ENCODE measurements at regions not wholly inside any gene's neighbourhood (a gene's known extent, or its start where the extent isn't known, plus 50 kb on each side); places are given as distances from the start of the nearest gene placed in this dataset.
"Not testable (repeated sequence)": the region's sequence is repeated elsewhere in the genome, so short reads cannot be mapped to it uniquely, and the experiment has no call there.

DNA sequence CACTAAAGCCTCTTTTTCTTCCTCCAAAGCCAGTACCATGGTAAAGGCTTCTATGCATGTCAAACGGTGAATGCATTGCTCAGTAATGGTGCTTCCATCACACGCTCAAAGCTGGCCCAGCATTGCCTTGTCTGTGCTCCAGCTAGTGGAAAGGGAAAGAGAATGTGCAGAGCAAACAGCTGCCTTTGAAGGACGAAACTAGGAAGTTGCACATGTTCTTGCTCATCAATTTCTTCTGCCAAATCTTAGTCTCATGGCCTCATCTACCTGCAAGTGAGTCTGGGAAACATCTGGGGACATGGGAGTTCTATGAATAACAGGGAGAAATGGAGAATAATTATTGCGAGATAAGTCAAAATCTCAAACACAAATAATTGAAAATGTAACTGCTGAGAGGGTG lies 216.5 kb upstream of the SSTR4 start:
- Mint-ChIP-seq H3K9me3 (no peaks in the 10 kb centered on the region), H3K4me1 (ENCODE audit: low read depth) (peaks cover 2% of the 10 kb centered on the region), H3K4me3 (no peak overlapping the region), H3K36me3 (ENCODE audit: low read depth) (no peaks in the 10 kb centered on the region), H3K27me3 (ENCODE audit: low read depth) (no peaks in the 10 kb centered on the region), H3K27ac (no peak overlapping the region)
- DNase-seq (ENCODE audit: low spot score) = no peak

DNA sequence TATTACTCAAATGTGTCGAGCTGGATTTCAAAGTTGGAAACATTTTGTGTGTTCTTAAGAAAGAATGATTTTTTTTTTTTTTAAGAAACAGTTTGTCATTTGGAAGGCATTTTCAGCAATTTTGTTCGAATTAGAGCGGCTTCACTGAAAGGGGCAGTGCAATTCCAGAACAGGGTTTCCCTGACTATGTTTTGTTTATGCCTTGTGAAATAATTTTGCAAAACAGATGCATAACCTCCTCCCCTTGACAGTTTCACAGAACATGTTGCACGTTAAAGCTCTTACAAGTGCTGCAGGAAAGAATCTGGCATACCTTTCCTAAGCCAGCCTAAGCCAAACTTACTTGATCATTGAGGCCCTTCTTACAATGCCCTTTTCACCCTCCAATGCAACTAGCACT lies 216.0 kb upstream of the SSTR4 start:
- Mint-ChIP-seq H3K4me3 (no peak overlapping the region), H3K4me1 (ENCODE audit: low read depth) (peaks cover 2% of the 10 kb centered on the region), H3K27ac (no peak overlapping the region), H3K36me3 (ENCODE audit: low read depth) (no peaks in the 10 kb centered on the region), H3K27me3 (ENCODE audit: low read depth) (no peaks in the 10 kb centered on the region), H3K9me3 (no peaks in the 10 kb centered on the region)
- no peak for DNase-seq (ENCODE audit: low spot score)

DNA sequence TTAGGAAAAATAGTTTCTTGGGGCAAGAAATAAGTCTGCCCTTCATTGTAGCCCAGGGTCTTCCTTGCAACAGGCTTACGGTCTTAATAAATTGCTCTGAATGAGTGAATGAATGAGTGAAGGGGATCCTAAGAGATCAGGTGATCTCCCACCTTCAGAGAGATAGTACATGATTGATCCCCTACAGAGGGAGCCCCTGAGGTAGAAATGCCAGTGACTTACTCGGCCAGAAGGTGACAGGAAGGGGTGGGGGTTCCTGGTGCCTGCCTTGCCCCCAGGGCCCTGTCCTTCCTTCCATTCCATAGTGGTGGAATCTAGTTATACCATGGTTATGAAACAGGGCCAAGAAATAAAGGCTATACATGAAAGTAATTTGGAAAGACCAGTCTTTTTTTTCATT lies 215.3 kb upstream of the SSTR4 start:
- Mint-ChIP-seq H3K9me3 (no peaks in the 10 kb centered on the region), H3K36me3 (ENCODE audit: low read depth) (no peaks in the 10 kb centered on the region), H3K27ac (no peak overlapping the region), H3K4me3 (no peak overlapping the region), H3K4me1 (ENCODE audit: low read depth) (no peaks in the 10 kb centered on the region), H3K27me3 (ENCODE audit: low read depth) (no peaks in the 10 kb centered on the region)
- no peak for DNase-seq (ENCODE audit: low spot score)

DNA sequence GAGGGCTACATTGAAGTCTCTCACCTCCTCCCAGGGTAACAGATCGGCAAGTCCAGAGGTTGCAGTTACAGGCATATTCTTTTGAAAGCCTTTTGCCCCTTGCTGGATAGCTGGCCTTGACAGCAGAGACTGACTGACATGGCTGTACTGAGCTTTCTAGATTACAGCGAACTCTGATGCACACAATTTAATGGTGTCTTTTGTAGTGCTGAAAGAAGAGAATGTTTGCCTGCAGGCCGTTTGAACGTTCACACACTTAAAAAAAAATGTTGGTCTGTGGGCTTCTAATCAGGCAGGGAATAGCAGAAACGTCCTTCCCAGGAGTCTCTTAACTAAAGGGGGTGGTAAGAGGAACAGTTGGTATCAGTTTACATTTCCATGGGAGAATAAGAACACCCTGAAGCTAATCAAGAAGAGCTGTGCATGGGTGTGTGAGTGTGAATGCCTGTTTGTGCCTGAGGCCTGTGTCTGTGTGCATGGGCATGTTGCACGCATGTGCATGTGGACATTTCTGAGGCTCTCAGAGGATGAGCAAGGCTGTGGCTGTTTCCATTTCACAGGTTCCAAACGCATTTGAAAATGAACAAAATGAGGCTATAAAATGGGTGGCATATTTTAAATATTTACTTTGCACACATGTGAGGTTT lies 213.9 kb upstream of the SSTR4 start:
- Mint-ChIP-seq H3K36me3 (ENCODE audit: low read depth) (no peaks in the 10 kb centered on the region), H3K27ac (no peak overlapping the region), H3K4me1 (ENCODE audit: low read depth) (no peaks in the 10 kb centered on the region), H3K4me3 (no peak overlapping the region), H3K27me3 (ENCODE audit: low read depth) (no peaks in the 10 kb centered on the region), H3K9me3 (no peaks in the 10 kb centered on the region)
- no peak for DNase-seq (ENCODE audit: low spot score)

DNA sequence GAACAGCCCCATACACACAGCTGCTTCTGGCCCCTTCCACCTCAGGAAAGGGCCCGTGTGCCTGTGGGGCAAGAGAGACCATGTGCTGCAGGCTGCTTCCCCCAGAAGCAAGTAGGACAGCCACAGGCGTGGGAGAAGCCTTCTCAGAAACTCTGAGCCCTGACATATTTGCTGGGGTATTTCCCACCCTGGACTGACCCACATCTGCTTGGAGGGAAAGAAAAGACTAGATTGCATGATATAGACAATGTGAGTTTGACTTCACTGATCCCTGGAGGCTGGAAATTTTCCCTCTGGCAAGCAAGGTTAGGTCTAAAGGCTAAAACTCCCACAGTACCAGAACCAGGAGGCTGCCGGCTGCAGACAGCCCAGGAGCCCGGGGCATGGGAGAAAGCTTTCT lies 213.3 kb upstream of the SSTR4 start:
- H3K27ac Mint-ChIP-seq = no peak overlapping the region
- H3K27me3 Mint-ChIP-seq (ENCODE audit: low read depth) = no peaks in the 10 kb centered on the region
- no peak for DNase-seq (ENCODE audit: low spot score)
- no peak overlapping the region for H3K4me3 Mint-ChIP-seq
- no peaks in the 10 kb centered on the region for H3K36me3 Mint-ChIP-seq (ENCODE audit: low read depth)
- H3K9me3 Mint-ChIP-seq = no peaks in the 10 kb centered on the region
- no peaks in the 10 kb centered on the region for H3K4me1 Mint-ChIP-seq (ENCODE audit: low read depth)

DNA sequence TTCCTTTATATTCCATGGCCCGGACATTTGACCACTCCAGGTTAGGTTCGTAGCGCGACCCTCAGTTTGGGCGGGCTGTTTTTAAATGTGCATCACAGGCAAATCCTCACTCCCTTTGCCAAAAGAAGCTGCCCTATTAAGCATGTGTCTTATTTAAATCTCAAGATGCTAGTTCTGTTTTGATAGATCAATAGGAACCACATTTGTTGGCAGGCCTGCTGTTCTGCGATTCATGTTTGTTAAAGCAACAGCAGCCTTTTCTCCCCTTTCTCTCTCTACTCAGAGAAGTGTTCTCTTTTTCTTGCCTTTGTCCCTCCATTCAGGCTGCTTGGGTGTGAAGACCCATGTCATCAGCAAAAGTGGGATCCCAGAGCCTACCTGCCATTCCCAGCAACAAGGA lies 212.0 kb upstream of the SSTR4 start:
- H3K4me3 Mint-ChIP-seq = no peak overlapping the region
- no peaks in the 10 kb centered on the region for H3K36me3 Mint-ChIP-seq (ENCODE audit: low read depth)
- H3K27ac Mint-ChIP-seq = no peak overlapping the region
- H3K27me3 Mint-ChIP-seq (ENCODE audit: low read depth) = no peaks in the 10 kb centered on the region
- no peak for DNase-seq (ENCODE audit: low spot score)
- H3K9me3 Mint-ChIP-seq = no peaks in the 10 kb centered on the region
- H3K4me1 Mint-ChIP-seq (ENCODE audit: low read depth) = no peaks in the 10 kb centered on the region

DNA sequence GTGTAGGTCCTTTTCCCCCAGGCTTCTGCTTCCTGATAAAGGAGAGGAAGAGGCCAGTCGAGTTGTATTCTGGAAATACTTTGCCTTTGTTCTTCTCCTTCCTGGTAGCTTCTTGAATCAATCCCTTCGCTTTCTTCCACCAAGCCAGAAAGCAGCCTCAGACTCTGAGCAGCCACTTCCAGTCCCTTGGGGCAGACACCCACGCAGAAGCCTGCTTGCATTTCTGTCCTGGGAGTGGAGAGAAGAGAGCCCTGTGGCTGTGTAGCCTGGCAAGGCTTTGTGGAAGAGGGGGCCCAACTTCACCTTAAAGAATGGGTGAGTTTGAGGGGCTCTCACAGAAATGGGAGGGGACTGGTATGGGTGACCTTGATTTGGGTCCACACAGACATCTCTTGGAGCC lies 211.0 kb upstream of the SSTR4 start:
- H3K36me3 Mint-ChIP-seq (ENCODE audit: low read depth) = no peaks in the 10 kb centered on the region
- no peaks in the 10 kb centered on the region for H3K27me3 Mint-ChIP-seq (ENCODE audit: low read depth)
- no peaks in the 10 kb centered on the region for H3K4me1 Mint-ChIP-seq (ENCODE audit: low read depth)
- H3K9me3 Mint-ChIP-seq = no peaks in the 10 kb centered on the region
- no peak overlapping the region for H3K4me3 Mint-ChIP-seq
- H3K27ac Mint-ChIP-seq = no peak overlapping the region
- DNase-seq (ENCODE audit: low spot score) = no peak

DNA sequence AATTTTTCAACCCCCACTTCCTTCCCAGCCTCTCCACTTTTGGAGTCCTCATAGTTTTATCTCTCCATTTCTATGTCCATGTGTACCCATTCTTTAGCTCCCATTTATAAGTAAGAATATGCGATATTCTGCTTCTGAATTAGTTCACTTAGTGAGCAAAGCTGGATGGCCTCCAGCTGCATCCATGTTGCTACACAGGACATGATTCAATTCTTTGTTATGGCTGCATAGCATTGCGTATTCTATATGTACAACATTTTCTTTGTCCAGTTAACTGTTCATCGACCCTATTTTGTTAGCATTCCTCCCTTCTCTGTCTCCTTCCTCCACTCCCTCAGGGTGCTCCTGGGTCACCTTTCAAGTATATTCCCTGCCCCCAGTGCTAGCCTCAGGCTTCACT lies 210.0 kb upstream of the SSTR4 start:
- Mint-ChIP-seq H3K4me3 (no peak overlapping the region), H3K4me1 (ENCODE audit: low read depth) (no peaks in the 10 kb centered on the region), H3K36me3 (ENCODE audit: low read depth) (no peaks in the 10 kb centered on the region), H3K27ac (no peak overlapping the region), H3K9me3 (no peaks in the 10 kb centered on the region), H3K27me3 (ENCODE audit: low read depth) (no peaks in the 10 kb centered on the region)
- DNase-seq (ENCODE audit: low spot score) = no peak

DNA sequence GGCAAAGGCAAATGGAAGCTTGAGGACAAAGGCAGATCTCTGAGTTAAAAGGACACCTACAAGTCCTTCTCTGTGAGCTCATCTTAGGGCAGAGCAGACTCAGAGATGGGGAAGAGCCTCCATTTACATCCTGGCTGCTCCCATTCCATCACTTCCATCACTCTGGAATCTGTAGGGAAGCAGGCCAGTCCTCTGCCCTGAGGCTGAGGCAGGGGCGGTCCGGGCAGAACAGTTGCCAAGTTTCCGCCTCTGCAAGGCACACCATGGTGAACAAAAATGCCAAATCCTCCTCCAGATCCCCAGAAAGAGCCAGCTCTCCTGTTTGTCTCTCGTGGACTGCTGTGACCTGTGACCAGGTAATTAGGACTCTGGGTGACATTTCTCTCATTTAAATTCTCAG lies 209.6 kb upstream of the SSTR4 start:
- no peak overlapping the region for H3K4me3 Mint-ChIP-seq
- no peak overlapping the region for H3K27ac Mint-ChIP-seq
- no peaks in the 10 kb centered on the region for H3K27me3 Mint-ChIP-seq (ENCODE audit: low read depth)
- H3K36me3 Mint-ChIP-seq (ENCODE audit: low read depth) = no peaks in the 10 kb centered on the region
- no peaks in the 10 kb centered on the region for H3K4me1 Mint-ChIP-seq (ENCODE audit: low read depth)
- DNase-seq (ENCODE audit: low spot score) = no peak
- H3K9me3 Mint-ChIP-seq = no peaks in the 10 kb centered on the region

DNA sequence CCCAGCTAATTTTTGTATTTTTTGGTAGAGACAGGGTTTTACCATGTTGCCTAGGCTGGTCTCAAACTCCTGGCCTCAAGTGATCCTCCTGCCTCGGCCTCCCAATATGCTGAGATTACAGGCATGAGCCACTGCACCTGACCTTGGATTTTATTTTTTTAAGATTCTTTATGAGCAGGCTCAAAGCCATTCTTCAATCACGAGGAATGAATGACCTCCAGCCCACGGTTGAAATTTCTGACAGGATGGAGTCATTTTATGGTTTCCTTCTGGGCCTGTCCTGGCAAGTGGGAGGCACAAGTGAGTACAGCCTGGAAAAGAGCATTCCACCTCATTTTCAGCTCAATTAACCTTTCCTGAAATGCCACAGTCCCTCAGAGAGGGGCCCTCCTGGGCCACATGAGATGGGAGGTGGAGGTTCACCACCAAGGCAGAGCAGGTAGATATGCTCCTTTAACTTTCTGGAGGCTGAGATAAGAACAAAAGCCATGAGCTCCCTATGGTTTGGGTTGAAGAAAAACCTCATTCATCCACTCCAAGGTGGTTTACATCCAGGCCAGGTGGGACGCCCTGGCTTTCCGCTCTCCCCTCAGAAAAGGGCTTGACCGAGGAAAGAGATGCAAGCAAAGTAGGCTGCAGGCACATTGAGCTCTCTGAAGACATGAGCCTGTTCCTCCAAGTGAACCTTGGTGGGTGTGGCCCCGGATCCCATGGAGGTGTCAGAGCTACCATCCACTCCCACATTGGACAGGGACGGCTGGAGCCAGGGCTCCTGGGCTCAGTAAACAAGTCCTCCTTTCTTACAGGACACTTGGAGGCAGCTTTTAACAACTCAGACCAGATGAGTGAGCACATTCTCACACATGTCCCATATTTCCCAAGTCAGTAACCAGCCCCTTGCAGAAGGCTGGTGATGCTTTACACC lies 208.5 kb upstream of the SSTR4 start:
- Mint-ChIP-seq H3K27ac (no peak overlapping the region), H3K4me1 (ENCODE audit: low read depth) (no peaks in the 10 kb centered on the region), H3K4me3 (no peak overlapping the region), H3K36me3 (ENCODE audit: low read depth) (no peaks in the 10 kb centered on the region), H3K9me3 (no peaks in the 10 kb centered on the region), H3K27me3 (ENCODE audit: low read depth) (no peaks in the 10 kb centered on the region)
- no peak for DNase-seq (ENCODE audit: low spot score)

DNA sequence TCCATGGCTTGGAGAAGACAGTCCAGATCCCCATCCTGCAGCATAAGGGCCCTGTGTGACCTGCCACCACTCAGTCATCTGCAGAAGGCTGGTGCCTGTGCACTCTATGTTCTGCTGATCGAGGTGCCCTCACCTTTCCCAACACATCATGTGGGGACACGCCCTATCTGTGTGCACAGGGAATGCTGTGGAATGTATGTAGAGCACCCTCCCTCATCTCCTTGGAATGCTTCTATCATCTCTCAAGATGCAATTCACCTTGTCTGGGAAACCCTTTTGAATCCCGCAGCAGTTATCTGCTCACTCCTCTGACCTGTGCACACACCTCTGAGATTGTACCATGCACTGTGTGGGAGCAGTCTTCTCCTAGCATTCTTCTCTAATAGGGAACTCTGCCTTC lies 207.2 kb upstream of the SSTR4 start:
- H3K27me3 Mint-ChIP-seq (ENCODE audit: low read depth) = no peaks in the 10 kb centered on the region
- H3K9me3 Mint-ChIP-seq = no peaks in the 10 kb centered on the region
- DNase-seq (ENCODE audit: low spot score) = no peak
- H3K4me1 Mint-ChIP-seq (ENCODE audit: low read depth) = no peaks in the 10 kb centered on the region
- H3K4me3 Mint-ChIP-seq = no peak overlapping the region
- no peaks in the 10 kb centered on the region for H3K36me3 Mint-ChIP-seq (ENCODE audit: low read depth)
- no peak overlapping the region for H3K27ac Mint-ChIP-seq

DNA sequence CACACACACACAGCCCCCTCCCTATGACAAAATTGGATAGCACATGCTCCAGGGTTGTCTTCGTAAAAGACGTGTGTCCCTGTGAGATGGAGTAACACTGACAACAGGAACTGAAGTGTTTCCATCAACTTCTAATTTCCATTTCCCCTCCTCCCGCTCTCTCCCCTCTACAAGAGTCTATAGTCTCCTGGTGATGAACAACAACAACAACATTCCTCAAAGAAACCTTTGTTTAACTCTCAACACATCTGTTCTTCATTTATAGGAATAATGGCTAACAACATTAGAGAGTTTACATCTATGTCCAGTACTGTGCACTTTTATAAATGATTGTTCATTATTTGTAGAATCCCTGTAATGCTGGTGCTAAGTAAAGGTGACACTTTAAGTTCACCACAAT lies 205.8 kb upstream of the SSTR4 start:
- Mint-ChIP-seq H3K36me3 (ENCODE audit: low read depth) (no peaks in the 10 kb centered on the region), H3K27ac (no peak overlapping the region), H3K9me3 (no peaks in the 10 kb centered on the region), H3K27me3 (ENCODE audit: low read depth) (no peaks in the 10 kb centered on the region), H3K4me1 (ENCODE audit: low read depth) (no peaks in the 10 kb centered on the region), H3K4me3 (no peak overlapping the region)
- DNase-seq (ENCODE audit: low spot score) = no peak

DNA sequence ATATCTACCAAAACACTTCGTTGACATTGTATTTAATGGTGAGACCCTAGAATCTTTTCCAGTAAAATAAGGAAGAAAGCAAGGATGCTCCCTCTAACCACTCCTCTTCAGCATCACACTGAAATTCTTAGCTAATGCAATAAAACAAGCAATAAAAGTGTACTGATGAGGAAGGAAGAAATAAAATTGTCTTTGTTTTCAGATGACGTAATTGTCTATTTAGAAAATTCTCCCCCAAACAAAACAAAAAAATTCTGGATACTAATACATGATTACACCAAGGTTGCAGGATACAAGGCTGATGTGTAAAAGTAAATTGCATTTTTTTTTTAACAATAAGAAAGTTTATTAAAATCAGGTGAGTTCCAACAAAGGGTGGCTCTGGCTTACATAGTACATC lies 205.0 kb upstream of the SSTR4 start:
- Mint-ChIP-seq H3K4me1 (ENCODE audit: low read depth) (no peaks in the 10 kb centered on the region), H3K4me3 (no peak overlapping the region), H3K27me3 (ENCODE audit: low read depth) (no peaks in the 10 kb centered on the region), H3K27ac (no peak overlapping the region), H3K36me3 (ENCODE audit: low read depth) (no peaks in the 10 kb centered on the region), H3K9me3 (no peaks in the 10 kb centered on the region)
- no peak for DNase-seq (ENCODE audit: low spot score)

DNA sequence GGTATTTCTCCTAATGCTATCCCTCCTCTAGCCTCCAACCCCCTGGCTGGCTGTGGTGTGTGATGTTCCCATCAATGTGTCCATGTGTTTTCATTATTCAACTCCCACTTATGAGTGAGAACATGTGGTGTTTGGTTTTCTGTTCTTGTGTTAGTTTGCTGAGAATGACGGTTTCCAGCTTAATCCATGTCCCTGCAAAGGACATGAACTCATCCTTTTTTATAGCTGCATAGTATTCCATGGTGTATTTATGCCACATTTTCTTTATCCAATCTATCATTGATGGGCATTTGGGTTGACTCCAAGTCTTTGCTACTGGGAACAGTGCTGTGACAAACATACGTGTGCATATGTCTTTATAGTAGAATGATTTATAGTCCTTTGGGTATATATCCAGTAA lies 204.4 kb upstream of the SSTR4 start:
- not testable (repeated sequence) for H3K9me3 Mint-ChIP-seq; H3K27me3 Mint-ChIP-seq (ENCODE audit: low read depth); DNase-seq (ENCODE audit: low spot score); H3K4me3 Mint-ChIP-seq; H3K4me1 Mint-ChIP-seq (ENCODE audit: low read depth); H3K27ac Mint-ChIP-seq; H3K36me3 Mint-ChIP-seq (ENCODE audit: low read depth)

DNA sequence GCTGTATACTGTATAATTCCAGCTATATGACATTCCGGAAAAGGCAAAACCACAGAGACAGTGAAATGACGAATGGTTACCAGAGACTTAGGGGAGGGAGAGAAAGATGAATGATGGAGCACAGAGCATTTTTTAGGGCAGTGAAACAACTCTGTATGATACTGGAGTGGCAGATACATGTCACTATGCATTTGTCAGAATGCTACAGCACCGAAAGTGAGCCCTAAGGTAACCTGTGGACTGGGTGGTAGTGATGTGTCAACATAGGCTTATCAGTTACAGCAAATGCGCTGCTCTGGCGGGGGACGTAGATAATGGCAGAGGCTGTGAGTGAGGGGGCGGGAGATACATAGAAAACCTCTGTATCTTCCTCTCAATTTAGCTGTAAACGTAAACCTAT lies 201.3 kb upstream of the SSTR4 start:
- H3K4me1 Mint-ChIP-seq (ENCODE audit: low read depth) = no peaks in the 10 kb centered on the region
- no peaks in the 10 kb centered on the region for H3K27me3 Mint-ChIP-seq (ENCODE audit: low read depth)
- H3K27ac Mint-ChIP-seq = no peak overlapping the region
- no peaks in the 10 kb centered on the region for H3K9me3 Mint-ChIP-seq
- H3K36me3 Mint-ChIP-seq (ENCODE audit: low read depth) = no peaks in the 10 kb centered on the region
- DNase-seq (ENCODE audit: low spot score) = no peak
- H3K4me3 Mint-ChIP-seq = no peak overlapping the region

Data from T-helper 2 cell treated with Interferon-gamma antibody and Interleukin-4, amounts not matched to agents 5 μg/mL and 100 μg/mL, for 36 hours (primary cell).